NCI-H524 treated with DMSO at 0.1 percent for 48 hours (cell line): ENCODE measurements at regions not wholly inside any gene's neighbourhood (a gene's known extent, or its start where the extent isn't known, plus 50 kb on each side); places are given as distances from the start of the nearest gene placed in this dataset.
"Not testable (repeated sequence)": the region's sequence is repeated elsewhere in the genome, so short reads cannot be mapped to it uniquely, and the experiment has no call there.

Source experiments
- DNase-seq: peaks from one replicate; lab custom pipeline; 2025; lab: John Stamatoyannopoulos, UW

DNA sequence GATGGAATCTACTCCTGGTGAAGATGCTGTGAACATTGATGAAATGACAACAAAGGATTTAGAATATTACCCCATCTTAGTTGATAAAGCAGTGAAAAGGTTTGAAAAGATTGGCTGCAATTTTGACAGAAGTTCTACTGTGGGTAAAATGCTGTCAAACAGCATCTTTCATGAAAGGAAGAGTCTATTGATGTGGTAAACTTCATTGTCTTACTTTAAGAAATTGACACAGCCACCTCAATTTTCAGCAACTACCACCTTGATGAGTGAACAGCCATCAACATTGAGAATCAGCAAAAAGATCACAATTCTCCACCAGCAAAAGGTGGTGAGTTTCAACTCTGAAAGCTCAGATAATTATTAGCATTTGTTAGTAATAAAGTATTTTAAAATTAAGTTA is 310.3 kb upstream of the RBMS1 start:
- no peak for DNase-seq

GRCh38 chr2:160810406-160810805 is 316.8 kb upstream of the RBMS1 start:
- DNase-seq, result no peak

DNA sequence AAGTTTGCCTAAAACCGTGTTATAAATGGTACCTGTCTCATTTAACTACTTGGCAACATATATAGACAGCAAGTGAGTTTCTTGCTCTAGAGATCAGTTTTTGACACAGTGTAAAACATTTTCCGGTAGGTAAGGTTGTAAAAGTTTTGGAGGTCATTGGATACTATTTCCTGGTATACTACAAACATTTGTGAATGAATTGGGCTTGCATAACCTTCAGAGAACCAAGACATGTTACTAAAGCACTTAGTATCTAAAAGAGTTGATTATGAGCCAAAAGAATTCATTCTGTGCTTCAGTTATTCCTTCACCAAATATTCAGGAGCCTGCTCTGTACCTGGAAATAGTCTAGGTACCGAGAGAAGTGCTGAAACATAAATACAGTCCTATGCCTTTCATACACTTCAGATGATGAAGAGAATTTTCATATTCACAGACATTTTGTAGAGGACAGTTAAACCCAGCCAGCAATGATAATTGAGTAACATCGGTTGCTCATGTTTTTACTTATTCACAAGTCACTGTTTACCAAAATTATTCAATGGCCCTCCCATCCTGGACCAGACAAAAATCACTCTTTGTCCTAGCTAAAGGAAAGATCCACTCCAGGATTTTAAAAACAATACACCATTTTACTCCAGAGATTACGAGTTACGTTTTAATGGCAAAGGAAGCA is 319.4 kb upstream of the RBMS1 start:
- DNase-seq, result no peak

- DNase-seq, result no peak
Measured at GRCh38 chr2:160813506-160813858, 319.9 kb upstream of the RBMS1 start.

DNA sequence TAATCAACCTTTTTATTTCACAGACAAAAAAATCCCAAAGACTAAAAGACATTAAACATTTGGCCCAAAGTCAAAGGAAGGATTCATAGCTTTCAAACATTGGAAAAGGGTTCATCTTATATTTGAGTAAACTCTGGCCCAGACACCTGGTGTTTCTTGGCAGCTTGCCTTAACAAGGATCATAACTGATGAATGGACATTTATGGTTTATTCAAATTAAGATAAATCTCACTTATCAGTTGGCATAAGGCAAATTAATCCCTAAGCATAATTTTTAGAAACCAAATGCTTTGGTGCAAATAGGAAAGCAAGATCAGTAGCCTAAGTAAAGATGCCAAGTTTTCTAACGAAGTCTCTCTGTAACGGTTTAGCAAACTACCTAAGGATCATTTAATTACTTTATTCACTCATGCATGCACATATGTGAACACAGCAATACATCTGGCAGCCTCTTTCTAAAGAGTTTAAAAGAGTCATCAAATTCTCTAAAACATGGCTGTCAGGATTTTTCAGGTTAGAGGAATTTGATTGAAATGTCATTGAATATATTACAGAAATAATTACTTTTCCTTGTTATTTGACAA is 323.4 kb upstream of the RBMS1 start:
- peak; percentile 89 for DNase-seq

DNA sequence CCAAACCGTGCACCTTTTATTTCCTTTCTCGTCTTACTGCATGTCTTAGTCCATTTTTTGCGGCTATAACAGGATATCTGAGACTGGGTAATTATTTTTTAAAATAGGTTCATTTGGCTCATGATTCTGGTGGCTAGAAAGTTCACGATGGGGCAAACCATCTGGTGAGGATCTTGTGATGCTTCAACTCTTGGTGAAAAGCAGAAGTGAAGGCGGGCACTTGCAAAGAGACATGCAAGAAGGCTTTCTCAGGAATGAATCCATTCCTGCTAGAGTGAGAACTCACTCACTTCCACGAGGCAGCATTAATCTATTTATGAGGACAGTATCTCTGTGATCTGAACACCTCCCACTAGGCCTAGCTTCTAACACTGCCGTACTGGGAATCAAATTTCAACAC is 327.1 kb upstream of the RBMS1 start:
- DNase-seq, result peak; percentile 61

GRCh38 chr2:160822006-160822405 is 328.4 kb upstream of the RBMS1 start:
- DNase-seq, result no peak

GRCh38 chr2:160825433-160825832 is 331.8 kb upstream of the RBMS1 start:
- no peak for DNase-seq

- DNase-seq, result no peak
Measured at GRCh38 chr2:160826496-160826895, 332.9 kb upstream of the RBMS1 start.

GRCh38 chr2:160828076-160828475 is 332.2 kb upstream of the TANK start:
- no peak for DNase-seq

DNA sequence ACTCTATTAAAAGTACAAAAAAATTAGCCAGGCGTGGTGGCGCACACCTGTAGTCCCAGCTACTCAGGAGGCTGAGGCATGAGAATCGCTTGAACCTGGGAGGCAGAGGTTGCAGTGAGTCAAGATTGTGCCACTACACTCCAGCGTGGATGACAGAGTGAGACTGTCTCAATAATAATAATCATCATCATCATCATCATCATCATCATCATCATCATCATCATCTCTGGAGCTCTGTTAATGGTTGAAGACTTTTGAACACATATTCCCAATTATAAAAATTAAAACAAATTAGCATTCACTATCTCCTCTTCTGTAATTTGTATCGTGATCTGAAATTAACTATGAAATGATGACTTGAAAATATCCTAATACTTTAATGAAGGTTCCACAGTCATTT is 327.8 kb upstream of the TANK start:
- not testable (repeated sequence) for DNase-seq

DNA sequence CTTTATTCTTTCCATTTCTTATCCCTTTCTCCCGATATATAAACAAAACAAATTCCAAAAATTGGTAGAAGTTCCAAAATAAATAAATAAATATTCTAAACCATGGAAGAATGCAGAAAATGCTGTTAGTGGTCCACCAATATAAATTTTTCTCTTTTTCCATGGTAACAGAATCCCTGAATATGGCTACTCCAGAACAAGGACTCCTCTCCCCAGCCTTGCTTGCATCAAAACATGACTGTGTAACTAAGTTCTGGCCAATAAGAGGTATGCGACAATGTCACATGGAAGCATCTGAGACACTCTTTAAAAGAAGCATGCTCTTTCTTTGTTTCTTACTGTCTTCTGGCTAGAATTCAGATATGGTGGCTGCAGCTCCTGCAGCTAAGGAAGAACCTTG is 325.1 kb upstream of the TANK start:
- no peak for DNase-seq

- DNase-seq, result no peak
Measured at GRCh38 chr2:160836755-160837154, 323.5 kb upstream of the TANK start.

DNA sequence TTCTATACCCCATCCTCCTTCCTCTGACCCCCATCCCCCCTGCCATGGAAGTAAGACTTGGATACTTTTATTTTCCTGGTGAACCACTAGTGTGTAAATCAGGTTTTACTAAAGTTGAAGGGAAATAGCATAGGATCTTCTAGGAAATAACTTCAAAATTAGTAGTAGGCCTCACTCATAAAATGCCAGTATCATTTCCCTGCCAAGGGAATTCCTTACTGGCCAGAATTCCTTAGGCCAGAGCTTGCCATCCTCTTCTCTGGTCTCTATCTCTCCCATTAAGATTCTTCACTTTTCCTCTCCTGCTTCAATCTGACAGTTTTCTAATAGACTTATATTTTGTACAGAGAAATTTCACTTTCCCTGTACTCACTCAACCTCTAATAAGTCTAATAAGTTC is 322.8 kb upstream of the TANK start:
- no peak for DNase-seq

DNA sequence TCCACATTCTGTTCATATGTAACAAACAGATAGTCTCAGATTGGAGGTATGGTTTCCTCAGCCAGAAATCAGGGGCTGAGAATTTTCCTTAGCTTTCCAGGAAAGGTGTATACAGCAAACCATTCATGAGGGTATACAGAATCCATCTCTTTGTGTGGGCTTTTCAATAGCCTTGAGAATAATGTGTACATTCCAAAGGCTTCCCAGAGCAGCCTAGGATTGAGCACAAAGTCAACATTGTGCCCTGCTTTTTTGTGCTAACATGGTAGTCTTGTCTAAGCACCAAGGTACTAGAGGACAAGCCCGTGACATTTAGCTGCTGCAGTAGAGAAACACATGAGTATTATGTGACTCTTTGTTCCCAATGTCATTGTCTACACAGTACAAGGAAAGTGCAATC is 322.1 kb upstream of the TANK start:
- DNase-seq, result no peak

DNA sequence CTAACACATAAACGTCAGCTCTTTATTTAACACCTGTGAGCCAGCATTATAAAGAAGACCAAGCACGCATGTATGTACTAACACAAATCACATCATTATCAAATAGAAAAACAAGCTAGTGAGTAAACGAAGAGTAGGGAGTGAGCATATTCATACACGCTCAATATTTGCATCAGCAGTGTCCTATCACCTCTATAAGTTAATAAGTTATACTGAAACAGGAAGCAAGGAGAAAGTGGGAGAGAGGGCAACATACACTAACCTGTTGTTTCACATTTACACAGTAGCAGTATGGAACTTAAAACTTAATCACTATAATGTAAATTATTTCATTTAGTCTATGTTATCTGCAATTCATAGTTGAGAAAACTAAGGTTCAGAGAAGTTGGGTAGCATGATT is 321.5 kb upstream of the TANK start:
- DNase-seq, result no peak

GRCh38 chr2:160842286-160842685 is 317.9 kb upstream of the TANK start:
- peak; percentile 3 for DNase-seq

- no peak for DNase-seq
Measured at GRCh38 chr2:160859096-160859495, 301.1 kb upstream of the TANK start.

DNA sequence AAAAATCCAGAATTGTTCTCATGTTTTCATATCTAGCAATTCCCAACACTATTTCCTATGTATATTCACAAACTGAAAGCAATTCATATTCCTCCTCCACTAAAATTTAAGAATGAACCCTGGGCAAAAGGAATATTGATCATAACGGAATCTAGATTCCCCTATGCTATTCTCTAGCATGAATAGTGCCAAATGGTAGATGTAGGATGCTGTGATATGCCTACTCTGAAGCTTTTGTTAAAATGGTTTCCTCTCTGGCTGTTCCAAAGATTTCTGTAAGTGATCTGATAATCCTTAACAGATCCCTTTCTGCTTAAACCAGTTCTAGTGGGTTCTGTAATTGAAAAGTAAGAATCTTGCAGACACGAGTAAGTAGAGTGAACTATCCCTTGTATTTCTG is 298.0 kb upstream of the TANK start:
- DNase-seq, result no peak

- no peak for DNase-seq
Measured at GRCh38 chr2:160868891-160869290, 291.3 kb upstream of the TANK start.

DNA sequence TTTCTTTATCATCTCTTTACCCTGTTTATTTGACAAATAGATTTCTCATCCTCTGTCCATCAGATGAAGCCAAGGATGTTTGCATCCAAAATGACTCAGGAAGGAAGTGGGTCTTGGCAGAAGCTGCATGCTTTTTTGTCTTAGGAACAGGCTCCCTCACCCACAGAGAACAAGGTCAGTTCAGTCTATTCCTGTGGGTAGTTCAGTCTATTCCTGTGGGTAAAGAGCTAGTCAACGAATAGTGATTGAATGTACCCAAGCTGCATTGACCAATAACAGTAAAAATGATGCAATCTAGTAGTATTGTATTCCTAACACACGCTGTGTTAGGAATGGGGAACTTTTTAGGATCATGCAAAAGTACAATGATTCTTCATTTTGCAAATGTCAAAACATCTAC is 290.8 kb upstream of the TANK start:
- DNase-seq, result no peak

DNA sequence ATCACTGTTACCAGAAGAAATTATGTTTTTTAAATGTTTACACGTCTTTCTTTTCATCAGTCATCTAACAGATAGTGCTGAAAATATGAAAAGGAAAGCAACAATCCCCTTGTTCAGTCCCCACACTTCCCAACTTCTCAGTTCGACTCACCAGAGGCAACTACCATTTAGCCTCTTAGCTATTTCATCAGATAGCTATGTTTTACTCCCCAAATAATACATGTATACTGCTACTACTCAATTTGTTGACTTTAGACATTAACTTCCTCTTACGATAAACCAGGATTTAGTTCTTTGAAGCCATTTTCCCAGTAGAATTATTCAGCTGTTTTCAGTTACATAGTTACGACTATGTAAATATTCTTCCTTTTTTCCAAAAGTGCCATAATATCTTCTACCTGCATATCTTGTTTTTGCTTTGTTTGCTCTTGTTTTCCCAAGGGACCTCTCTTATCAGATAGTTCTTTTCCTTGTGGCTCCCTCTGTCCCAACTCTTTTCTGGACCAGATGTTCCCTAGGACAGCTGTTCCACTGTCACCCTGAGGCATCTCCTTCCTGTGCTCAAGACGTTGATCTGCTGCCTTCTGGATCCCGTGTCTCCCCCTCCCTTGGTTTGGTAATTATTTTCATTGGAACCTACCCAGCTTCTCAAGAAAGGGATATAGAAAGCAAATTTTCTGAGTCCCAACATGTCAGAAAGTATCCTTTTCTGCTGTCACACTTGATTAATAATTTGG is 289.3 kb upstream of the TANK start:
- DNase-seq, result no peak

DNA sequence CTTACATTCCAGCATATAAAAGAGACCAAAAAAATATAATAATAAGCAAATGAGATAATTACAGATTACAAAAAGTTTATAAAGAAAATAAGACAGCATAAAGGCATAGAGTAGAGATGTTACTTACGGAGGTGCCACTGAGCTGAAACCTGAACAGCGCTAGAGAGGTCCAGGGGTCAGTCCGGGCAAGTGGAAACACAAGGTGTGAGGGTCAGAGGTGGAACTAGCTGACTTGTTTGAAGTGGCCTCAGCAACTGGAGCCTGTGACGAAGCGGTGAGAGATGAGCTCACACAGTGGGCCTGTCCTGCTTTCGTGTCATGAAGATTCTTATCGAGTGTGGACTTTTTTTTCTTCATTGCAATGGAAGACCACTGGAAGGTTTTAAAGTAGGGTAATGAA is 288.3 kb upstream of the TANK start:
- DNase-seq, result no peak

DNA sequence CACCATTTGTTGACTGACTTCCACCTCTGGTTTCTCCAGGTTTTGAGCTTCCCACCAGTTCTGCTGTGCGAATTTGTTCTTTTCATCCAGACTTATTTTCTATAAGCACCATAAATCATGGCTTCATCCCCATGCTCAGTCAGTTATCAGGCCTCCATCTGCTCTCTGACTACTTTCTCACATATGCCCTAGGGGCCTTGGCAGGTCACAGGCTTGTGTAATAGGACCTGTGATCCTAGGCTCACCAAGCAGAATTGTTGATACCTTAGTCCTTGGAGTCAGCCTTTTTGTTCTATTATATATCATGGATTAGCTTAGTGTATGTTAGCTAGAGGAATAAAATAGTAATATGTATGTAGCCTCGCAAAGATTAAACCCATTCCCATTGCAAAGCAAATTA is 284.2 kb upstream of the TANK start:
- DNase-seq, result no peak
